ENCODE measurements at regions not wholly inside any gene's neighbourhood (a gene's known extent, or its start where the extent isn't known, plus 50 kb on each side); places are given as distances from the start of the nearest gene placed in this dataset.

DNA sequence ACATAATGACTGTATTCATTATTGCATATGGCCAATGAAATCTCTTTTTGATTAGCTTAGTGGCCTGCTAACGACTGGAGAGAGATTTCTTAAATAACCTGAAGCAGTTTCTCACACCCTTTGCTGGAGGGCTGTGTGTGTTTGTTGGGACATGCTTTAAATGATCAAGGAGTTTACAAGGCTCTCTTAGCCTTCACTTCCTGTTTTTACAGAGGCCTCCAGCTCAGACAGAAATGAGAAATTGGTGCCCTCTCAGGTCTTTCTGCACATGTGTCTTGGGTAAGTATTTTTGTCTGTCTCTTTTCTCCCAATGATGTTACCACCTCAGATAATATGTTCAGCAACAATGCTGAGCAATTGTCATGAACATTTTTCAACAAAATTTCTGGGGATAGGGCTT lies 884.4 kb upstream of the CNTN5 start:
- POLR2A ChIA-PET, result no interaction called here
- WGBS (ENCODE audit: low lambda C conversion rate), result 0% methylated on average over 1 of the region's 1 CpG

DNA sequence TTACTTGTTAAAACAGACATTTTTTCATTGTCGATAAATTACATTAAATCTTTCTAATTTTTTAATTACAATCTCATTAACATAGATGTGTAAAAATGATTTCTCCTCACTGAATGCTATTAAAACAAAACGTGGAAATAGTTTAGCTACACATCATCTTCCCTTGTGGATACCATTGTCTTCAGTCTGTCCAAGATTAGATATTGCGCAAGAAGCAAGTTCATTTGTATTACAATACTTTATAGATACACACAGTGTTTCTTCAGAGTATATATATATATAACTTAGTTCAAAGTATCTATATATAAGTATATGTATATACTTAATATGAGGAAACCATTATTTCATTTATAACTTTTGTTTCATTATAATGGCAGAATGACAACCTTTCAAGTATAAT lies 883.3 kb upstream of the CNTN5 start:
- Histone ChIP-seq H3K4me2 (no peak overlapping the region), H3K9me3 (no peaks in the 10 kb centered on the region), H4K20me1 (ENCODE audit: insufficient read depth) (no peaks in the 10 kb centered on the region), H3K27me3 (ENCODE audit: insufficient read depth) (no peaks in the 10 kb centered on the region), H2AFZ (ENCODE audit: low read depth) (no peak overlapping the region), H3K27ac (ENCODE audit: low read depth in 2 of 2, low read length in 1 of 2) (no peak overlapping the region), H3K79me2 (ENCODE audit: insufficient read depth) (no peaks in the 10 kb centered on the region), H3F3A (replicated peaks; ENCODE audit: insufficient read depth) (no peaks in the 10 kb centered on the region), H3K4me1 (ENCODE audit: control insufficient read depth in 1 of 2, insufficient read depth in 2 of 2, low read depth in 1 of 2, low read length in 1 of 2) (no peaks in the 10 kb centered on the region), H3K9me2 (no peaks in the 10 kb centered on the region), H3K4me3 (ENCODE audit: low read depth in 2 of 2, low read length in 1 of 2) (no peak overlapping the region), H3K36me3 (replicated peaks in 1 of 2; ENCODE audit: control insufficient read depth in 1 of 2, insufficient read depth in 2 of 2, low read length in 1 of 2) (no peaks in the 10 kb centered on the region), H3K9ac (no peak overlapping the region)
- DNase-seq, result no peak
- TF ChIP-seq TEAD4 (IDR thresholded peaks at IDR 0.05; ENCODE audit: borderline replicate concordance, insufficient read depth), result no peak
- no peak for TF ChIP-seq EP300 (IDR thresholded peaks at IDR 0.05; ENCODE audit: borderline replicate concordance in 1 of 2, low read depth in 1 of 2, low read length in 1 of 2)
- TF ChIP-seq, protein P1, sequence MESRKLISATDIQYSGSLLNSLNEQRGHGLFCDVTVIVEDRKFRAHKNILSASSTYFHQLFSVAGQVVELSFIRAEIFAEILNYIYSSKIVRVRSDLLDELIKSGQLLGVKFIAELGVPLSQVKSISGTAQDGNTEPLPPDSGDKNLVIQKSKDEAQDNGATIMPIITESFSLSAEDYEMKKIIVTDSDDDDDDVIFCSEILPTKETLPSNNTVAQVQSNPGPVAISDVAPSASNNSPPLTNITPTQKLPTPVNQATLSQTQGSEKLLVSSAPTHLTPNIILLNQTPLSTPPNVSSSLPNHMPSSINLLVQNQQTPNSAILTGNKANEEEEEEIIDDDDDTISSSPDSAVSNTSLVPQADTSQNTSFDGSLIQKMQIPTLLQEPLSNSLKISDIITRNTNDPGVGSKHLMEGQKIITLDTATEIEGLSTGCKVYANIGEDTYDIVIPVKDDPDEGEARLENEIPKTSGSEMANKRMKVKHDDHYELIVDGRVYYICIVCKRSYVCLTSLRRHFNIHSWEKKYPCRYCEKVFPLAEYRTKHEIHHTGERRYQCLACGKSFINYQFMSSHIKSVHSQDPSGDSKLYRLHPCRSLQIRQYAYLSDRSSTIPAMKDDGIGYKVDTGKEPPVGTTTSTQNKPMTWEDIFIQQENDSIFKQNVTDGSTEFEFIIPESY (IDR thresholded peaks at IDR 0.05; ENCODE audit: borderline replicate concordance, low read depth), result no peak
- TF ChIP-seq, protein P2, sequence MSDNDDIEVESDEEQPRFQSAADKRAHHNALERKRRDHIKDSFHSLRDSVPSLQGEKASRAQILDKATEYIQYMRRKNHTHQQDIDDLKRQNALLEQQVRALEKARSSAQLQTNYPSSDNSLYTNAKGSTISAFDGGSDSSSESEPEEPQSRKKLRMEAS (IDR thresholded peaks at IDR 0.05; ENCODE audit: low read depth), result no peak
- no peak for TF ChIP-seq TAF1 (IDR thresholded peaks at IDR 0.05; ENCODE audit: borderline replicate concordance, low read depth, low read length)
- no peak for TF ChIP-seq FOSL2 (IDR thresholded peaks at IDR 0.05; ENCODE audit: borderline replicate concordance, low read depth)
- TF ChIP-seq SIN3A (IDR thresholded peaks at IDR 0.05; ENCODE audit: borderline replicate concordance, low read depth, low read length), result no peak
- ChIA-PET POLR2A (no interaction called here), CTCF (no interaction called here)
- WGBS (ENCODE audit: low lambda C conversion rate), result 45% methylated on average over 3 of the region's 3 CpGs

More for the DNA sequence above, 884.4 kb upstream of the CNTN5 start:
- H3K79me2 ChIP-seq (ENCODE audit: insufficient read depth), result no peaks in the 10 kb centered on the region
- CTCF ChIA-PET, result no interaction called here
- H3K36me3 ChIP-seq (replicated peaks in 1 of 2; ENCODE audit: control insufficient read depth in 1 of 2, insufficient read depth in 2 of 2, low read length in 1 of 2), result no peaks in the 10 kb centered on the region
- no peak overlapping the region for H3K4me3 ChIP-seq (ENCODE audit: low read depth in 2 of 2, low read length in 1 of 2)
- no peaks in the 10 kb centered on the region for H3K4me1 ChIP-seq (ENCODE audit: control insufficient read depth in 1 of 2, insufficient read depth in 2 of 2, low read depth in 1 of 2, low read length in 1 of 2)
- H4K20me1 ChIP-seq (ENCODE audit: insufficient read depth), result no peaks in the 10 kb centered on the region
- H3K27ac ChIP-seq (ENCODE audit: low read depth in 2 of 2, low read length in 1 of 2), result no peak overlapping the region
- TF ChIP-seq RFX5 (IDR thresholded peaks at IDR 0.05; ENCODE audit: low read length), result no peak
- TF ChIP-seq, protein P3, sequence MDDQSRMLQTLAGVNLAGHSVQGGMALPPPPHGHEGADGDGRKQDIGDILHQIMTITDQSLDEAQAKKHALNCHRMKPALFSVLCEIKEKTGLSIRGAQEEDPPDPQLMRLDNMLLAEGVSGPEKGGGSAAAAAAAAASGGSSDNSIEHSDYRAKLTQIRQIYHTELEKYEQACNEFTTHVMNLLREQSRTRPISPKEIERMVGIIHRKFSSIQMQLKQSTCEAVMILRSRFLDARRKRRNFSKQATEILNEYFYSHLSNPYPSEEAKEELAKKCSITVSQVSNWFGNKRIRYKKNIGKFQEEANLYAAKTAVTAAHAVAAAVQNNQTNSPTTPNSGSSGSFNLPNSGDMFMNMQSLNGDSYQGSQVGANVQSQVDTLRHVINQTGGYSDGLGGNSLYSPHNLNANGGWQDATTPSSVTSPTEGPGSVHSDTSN (IDR thresholded peaks at IDR 0.05), result no peak
- TF ChIP-seq RAD21 (IDR thresholded peaks at IDR 0.05; ENCODE audit: low read length), result no peak
- TF ChIP-seq JUND (IDR thresholded peaks at IDR 0.05), result no peak
- TF ChIP-seq NRF1 (IDR thresholded peaks at IDR 0.05; ENCODE audit: low read depth, low read length), result no peak
- no peaks in the 10 kb centered on the region for H3F3A ChIP-seq (replicated peaks; ENCODE audit: insufficient read depth)
- no peaks in the 10 kb centered on the region for H3K27me3 ChIP-seq (ENCODE audit: insufficient read depth)
- H3K9me3 ChIP-seq, result no peaks in the 10 kb centered on the region
- DNase-seq, result no peak
- no peaks in the 10 kb centered on the region for H3K9me2 ChIP-seq
- no peak overlapping the region for H3K4me2 ChIP-seq
- no peak overlapping the region for H2AFZ ChIP-seq (ENCODE audit: low read depth)
- no peak overlapping the region for H3K9ac ChIP-seq

Measured in SK-N-SH (cell line).